T-helper 1 cell treated with Interleukin-12 subunit alpha and Interleukin-12 subunit beta and Interleukin-4 antibody, amounts not matched to agents 30 ng/mL and 1 ng/mL, for 36 hours (primary cell): ENCODE measurements at regions not wholly inside any gene's neighbourhood (a gene's known extent, or its start where the extent isn't known, plus 50 kb on each side); places are given as distances from the start of the nearest gene placed in this dataset.
"Not testable (repeated sequence)": the region's sequence is repeated elsewhere in the genome, so short reads cannot be mapped to it uniquely, and the experiment has no call there.

Experiments used
- intact Hi-C: fragments of 100-400 bp; cut with micrococcal nuclease; formaldehyde crosslinking; loops from one replicate; pipeline ENCODE4 v1.15.1; 2024

GRCh38 chr21:28051649-28052048 is 941.0 kb downstream of the LTN1 start:
- intact Hi-C loops = loop anchor here (2.0 kb wide), 1 partner anchor 1201 kb away; no protein-coding TSS in a partner anchor

- intact Hi-C loops = not testable (repeated sequence)
These were observed 957.0 kb downstream of the LTN1 start for GRCh38 chr21:28035692-28036091.

- intact Hi-C loops = not testable (repeated sequence)
These were observed 957.8 kb downstream of the LTN1 start for GRCh38 chr21:28034916-28035315.

- intact Hi-C loops = not testable (repeated sequence)
These were observed 958.3 kb downstream of the LTN1 start for GRCh38 chr21:28034334-28034733.

- intact Hi-C loops = not testable (repeated sequence)
These were observed 960.0 kb downstream of the LTN1 start for GRCh38 chr21:28032652-28033051.

- intact Hi-C loops = not testable (repeated sequence)
These were observed 961.6 kb downstream of the LTN1 start for GRCh38 chr21:28031066-28031465.

- intact Hi-C loops = no loop called here
These were observed 967.6 kb downstream of the LTN1 start for GRCh38 chr21:28025111-28025510.

- intact Hi-C loops = no loop called here
These were observed 973.7 kb downstream of the LTN1 start for GRCh38 chr21:28018741-28019669.

GRCh38 chr21:28018213-28018612 is 974.5 kb downstream of the LTN1 start:
- intact Hi-C loops = no loop called here

- intact Hi-C loops = no loop called here
These were observed 976.1 kb downstream of the LTN1 start for GRCh38 chr21:28016571-28016970.

GRCh38 chr21:28013123-28013522 is 979.6 kb downstream of the LTN1 start:
- intact Hi-C loops = not testable (repeated sequence)

- intact Hi-C loops = not testable (repeated sequence)
These were observed 980.7 kb downstream of the LTN1 start for GRCh38 chr21:28011970-28012369.

GRCh38 chr21:28008245-28008644 is 984.4 kb downstream of the LTN1 start:
- intact Hi-C loops = not testable (repeated sequence)

- intact Hi-C loops = not testable (repeated sequence)
These were observed 989.0 kb downstream of the LTN1 start for GRCh38 chr21:28003627-28004026.

GRCh38 chr21:27996906-27997305 is 995.8 kb downstream of the LTN1 start:
- intact Hi-C loops = not testable (repeated sequence)

GRCh38 chr21:27984663-27985325 is 1007.9 kb downstream of the LTN1 start:
- intact Hi-C loops = not testable (repeated sequence)

GRCh38 chr21:27979446-27979845 is 1012.6 kb upstream of the ADAMTS5 start:
- intact Hi-C loops = not testable (repeated sequence)

GRCh38 chr21:27975514-27975913 is 1008.6 kb upstream of the ADAMTS5 start:
- intact Hi-C loops = no loop called here

GRCh38 chr21:27974152-27974551 is 1007.3 kb upstream of the ADAMTS5 start:
- intact Hi-C loops = not testable (repeated sequence)

GRCh38 chr21:27968240-27968639 is 1001.4 kb upstream of the ADAMTS5 start:
- intact Hi-C loops = not testable (repeated sequence)

GRCh38 chr21:27954543-27955165 is 987.8 kb upstream of the ADAMTS5 start:
- intact Hi-C loops = no loop called here
